ENCODE measurements at regions not wholly inside any gene's neighbourhood (a gene's known extent, or its start where the extent isn't known, plus 50 kb on each side); places are given as distances from the start of the nearest gene placed in this dataset.

DNA sequence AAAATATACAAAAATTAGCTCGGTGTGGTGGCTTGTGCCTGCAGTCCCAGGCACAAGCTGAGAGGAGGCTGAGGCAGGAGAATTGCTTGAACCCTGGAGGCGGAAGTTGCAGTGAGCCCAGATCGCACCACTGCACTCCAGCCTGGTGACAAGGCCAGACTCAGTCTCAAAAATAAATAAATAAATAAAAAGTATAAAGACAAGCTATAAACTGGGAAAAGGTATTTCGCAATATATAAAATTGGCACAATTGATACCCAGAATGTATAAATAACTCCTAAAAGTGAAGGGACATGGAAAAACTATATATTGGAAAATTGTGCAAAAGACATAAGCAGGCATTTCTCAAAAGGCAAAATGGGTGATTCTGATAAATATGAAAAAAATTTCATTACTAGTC is 657.9 kb upstream of the SLC8A1 start:
- Histone ChIP-seq H3K36me3 (no peaks in the 10 kb centered on the region), H3K4me3 (no peak overlapping the region), H3K27me3 (no peaks in the 10 kb centered on the region), H3K4me1 (no peaks in the 10 kb centered on the region), H3K27ac (no peak overlapping the region), H3K9me3 (replicated peaks) (no peaks in the 10 kb centered on the region)
- DNase-seq: no peak

DNA sequence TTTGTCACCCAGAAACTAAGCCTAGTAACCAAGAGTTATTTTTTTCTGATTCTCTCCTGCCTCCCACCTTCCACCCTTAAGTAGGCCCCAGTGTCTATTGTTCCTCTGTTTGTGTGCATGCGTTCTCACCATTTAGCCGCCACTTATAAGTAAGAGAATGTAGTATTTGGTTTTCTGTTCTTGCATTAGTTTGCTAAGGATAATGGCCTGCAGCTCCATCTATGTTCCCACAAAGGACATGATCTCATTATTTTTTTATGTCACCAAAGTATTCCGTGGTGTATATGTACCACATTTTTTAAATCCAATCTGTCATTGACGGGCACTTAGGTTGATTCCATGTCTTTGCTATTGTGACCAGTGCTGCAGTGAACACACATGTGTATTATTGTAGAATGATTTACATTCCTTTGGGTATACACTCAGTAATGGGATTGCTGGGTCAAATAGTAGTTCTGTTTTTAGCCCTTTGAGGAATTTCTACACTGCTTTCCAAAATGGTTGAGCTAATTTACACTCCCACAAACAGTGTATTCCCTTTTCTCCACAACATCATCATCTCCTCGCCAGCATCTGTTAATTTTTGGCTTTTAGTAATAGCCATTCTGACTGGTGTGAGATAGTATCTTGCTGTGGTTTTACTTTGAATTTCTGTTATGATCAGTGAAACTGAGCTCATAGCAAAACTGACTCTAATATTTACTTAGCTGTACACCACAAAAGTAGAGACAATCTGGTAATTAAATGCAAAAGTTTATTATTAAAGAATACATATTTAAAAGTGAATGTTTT is 660.1 kb upstream of the SLC8A1 start:
- H3K27ac ChIP-seq: no peak overlapping the region
- H3K4me1 ChIP-seq: no peaks in the 10 kb centered on the region
- H3K36me3 ChIP-seq: no peaks in the 10 kb centered on the region
- H3K4me3 ChIP-seq: no peak overlapping the region
- H3K27me3 ChIP-seq: no peaks in the 10 kb centered on the region
- no peaks in the 10 kb centered on the region for H3K9me3 ChIP-seq (replicated peaks)
- DNase-seq: no peak

DNA sequence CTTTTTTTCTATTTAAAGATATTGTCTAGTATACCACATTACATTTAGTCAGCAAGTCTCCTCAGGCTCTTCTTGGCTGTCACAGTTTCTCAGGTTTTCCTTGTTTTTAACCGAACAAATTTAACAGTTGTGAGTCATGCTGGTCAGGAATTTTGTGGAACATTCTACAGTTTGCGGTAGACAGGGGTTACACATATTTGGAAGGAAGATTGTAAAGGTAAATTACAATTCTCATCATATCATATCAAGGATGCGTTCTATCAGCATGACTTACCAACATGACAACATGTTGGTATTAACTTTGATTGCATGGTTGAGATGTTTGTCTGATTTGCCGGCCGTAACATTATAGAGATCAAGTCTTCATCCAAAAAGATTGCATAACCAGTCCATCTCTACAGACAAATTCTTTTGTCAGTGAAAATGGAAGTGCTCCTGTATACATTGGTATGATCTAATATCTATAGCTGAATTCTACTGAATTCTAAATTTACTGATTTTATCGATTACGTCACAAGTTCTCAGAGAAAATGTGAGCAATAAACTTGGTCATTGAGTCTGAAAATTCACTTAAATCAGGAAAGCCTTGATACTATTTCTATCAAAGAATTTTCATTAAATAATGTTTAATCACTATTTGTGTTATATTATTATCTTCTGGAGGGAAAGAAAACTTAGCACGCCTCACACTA is 664.4 kb upstream of the SLC8A1 start:
- DNase-seq: no peak
- Histone ChIP-seq H3K4me1 (no peaks in the 10 kb centered on the region), H3K36me3 (no peaks in the 10 kb centered on the region)

DNA sequence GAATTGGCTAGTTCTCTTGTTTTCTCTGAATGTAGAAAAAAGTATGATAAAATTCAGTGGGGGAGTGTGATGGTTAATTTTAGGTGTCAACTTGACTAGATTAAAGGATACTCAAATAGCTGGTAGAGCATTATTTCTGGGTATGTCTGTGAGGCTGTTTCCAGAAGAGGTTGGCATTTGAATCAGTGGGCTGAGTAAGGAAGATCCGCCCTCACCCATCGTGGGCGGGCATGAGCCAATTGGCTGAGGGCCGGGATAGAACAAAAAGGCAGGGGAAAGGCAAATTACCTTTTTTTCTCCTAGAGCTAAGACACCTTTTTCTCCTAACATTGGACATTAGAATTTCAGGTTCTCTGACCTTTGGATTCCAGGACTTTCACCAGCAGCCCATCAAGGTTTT is 667.6 kb upstream of the SLC8A1 start:
- H3K4me3 ChIP-seq: no peak overlapping the region
- no peaks in the 10 kb centered on the region for H3K27me3 ChIP-seq
- H3K27ac ChIP-seq: no peak overlapping the region
- no peak for DNase-seq
- no peaks in the 10 kb centered on the region for H3K9me3 ChIP-seq (replicated peaks)
- no peaks in the 10 kb centered on the region for H3K36me3 ChIP-seq
- no peaks in the 10 kb centered on the region for H3K4me1 ChIP-seq

More for the DNA sequence above, 664.4 kb upstream of the SLC8A1 start:
- Histone ChIP-seq H3K4me3 (no peak overlapping the region), H3K27me3 (no peaks in the 10 kb centered on the region), H3K9me3 (replicated peaks) (no peaks in the 10 kb centered on the region), H3K27ac (no peak overlapping the region)

DNA sequence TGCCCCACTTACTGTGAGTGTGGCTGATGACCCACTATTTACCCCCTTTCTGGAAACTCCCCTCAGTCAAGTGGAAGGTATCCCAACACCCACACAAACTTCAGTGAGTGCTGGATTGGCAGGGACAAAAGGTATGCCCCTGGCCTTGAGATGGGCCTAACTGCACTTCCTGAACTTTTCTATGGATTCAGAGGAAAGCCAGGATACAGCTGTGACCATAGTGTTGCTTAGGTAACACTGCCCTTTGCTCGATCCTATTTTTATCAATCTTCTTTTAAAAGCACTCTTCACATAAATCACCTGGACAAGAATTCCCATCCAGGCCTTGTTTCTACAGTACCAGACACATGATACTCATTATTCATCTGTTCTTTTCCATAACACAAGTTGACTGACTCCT is 671.5 kb upstream of the SLC8A1 start:
- Histone ChIP-seq H3K36me3 (no peaks in the 10 kb centered on the region), H3K9me3 (replicated peaks) (no peaks in the 10 kb centered on the region), H3K27me3 (no peaks in the 10 kb centered on the region)

DNA sequence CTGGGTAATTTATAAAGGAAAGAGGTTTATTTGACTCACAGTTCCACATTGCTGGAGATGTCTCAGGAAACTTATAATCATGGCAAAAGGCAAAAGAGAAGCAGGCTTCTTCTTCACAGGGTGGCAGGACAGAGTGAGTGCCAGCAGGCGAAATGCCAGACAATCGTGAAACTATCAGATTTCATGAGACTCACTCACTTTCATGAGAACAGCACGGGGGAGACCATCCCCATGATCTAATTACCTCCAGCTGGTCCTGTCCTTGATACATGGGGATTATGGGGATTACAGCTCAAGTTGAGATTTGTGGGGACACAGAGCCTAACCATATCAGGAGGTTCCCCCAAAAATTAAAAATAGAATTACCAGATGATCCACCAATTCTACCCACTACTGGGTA is 675.5 kb upstream of the SLC8A1 start:
- no peaks in the 10 kb centered on the region for H3K9me3 ChIP-seq (replicated peaks)
- no peak overlapping the region for H3K4me3 ChIP-seq
- H3K27ac ChIP-seq: no peak overlapping the region
- H3K4me1 ChIP-seq: peaks cover 7% of the 10 kb centered on the region
- peak; percentile 61 to 81 for DNase-seq
- no peaks in the 10 kb centered on the region for H3K36me3 ChIP-seq
- H3K27me3 ChIP-seq: no peaks in the 10 kb centered on the region

More for the DNA sequence above, 671.5 kb upstream of the SLC8A1 start:
- H3K4me3 ChIP-seq: no peak overlapping the region
- no peak for DNase-seq
- H3K27ac ChIP-seq: no peak overlapping the region
- H3K4me1 ChIP-seq: peaks cover 7% of the 10 kb centered on the region

DNA sequence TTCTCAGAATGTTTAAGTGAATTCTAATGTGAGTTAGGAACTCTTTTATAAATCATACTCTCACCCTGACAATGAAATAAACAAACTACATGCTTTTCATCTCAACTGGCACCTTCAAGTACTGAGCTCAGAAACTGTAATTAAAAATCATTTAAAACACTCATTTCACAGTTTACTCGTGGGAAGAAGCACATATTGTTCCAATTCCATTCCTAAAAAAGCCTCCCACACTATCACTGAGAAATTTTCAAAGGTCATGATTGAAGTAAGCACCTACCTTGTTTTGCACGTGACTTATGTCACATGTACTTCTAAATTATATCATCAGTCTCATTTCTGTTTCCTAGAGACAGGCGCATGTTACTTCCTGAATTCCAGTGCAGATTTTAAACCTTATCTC is 678.1 kb upstream of the SLC8A1 start:
- Histone ChIP-seq H3K36me3 (no peaks in the 10 kb centered on the region), H3K4me3 (no peak overlapping the region), H3K27ac (no peak overlapping the region), H3K9me3 (replicated peaks) (no peaks in the 10 kb centered on the region), H3K27me3 (no peaks in the 10 kb centered on the region), H3K4me1 (peaks cover 10% of the 10 kb centered on the region)
- no peak for DNase-seq

DNA sequence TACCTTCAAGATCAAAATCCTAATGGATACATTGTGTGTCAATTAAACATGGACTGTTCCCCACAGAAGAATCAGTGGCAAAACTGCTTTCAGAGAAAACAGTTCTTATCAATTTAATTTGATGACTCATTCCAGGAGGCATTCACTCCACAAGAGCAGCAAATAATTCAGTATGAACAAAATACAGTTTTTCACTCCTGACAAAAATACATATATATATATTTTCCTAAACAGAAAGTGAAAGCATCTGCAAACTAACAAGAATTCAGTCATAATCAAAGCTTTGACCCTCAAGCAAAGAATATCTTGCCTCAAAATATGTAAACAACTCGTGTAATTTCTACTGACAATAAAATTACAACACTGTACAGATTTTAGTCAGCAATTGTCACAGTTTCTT is 685.1 kb upstream of the SLC8A1 start:
- Histone ChIP-seq H3K4me1 (peaks cover 5% of the 10 kb centered on the region; the same call in 1 of the 2 replicates), H3K27me3 (no peaks in the 10 kb centered on the region)

DNA sequence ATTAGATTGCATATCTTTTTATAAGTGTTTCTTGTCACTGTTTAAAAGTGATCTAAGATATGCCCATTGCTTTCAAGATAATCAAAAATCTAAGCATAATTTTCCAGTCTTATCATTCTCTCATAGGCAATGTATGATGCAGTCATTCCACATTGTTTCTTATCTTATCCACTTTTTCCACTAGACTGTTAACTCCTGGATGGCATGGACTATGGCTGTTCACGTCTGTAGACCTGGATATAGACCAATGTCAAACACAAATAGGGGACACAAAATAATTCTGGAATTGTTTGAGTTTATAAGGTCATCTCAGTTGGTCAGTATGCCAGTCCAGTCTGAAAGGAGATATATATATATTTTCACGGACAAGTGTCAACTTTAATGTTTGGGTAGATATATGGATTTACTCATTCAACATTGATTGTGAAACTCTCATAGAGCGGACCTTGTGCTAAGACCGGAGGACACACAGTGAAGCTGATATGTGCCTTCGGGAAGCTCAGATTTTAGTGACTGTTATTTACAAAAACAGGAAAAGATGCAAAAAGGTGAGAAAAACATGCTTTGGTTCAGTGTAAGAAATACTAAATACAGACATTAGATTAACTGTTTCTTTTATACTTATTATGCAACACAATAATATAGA is 689.4 kb upstream of the SLC8A1 start:
- no peak for DNase-seq
- Histone ChIP-seq H3K27ac (no peak overlapping the region), H3K36me3 (no peaks in the 10 kb centered on the region), H3K27me3 (no peaks in the 10 kb centered on the region), H3K4me1 (no peaks in the 10 kb centered on the region), H3K4me3 (no peak overlapping the region), H3K9me3 (replicated peaks) (no peaks in the 10 kb centered on the region)

More for the DNA sequence above, 685.1 kb upstream of the SLC8A1 start:
- H3K27ac ChIP-seq: no peak overlapping the region
- no peak overlapping the region for H3K4me3 ChIP-seq
- no peaks in the 10 kb centered on the region for H3K36me3 ChIP-seq
- H3K9me3 ChIP-seq (replicated peaks): no peaks in the 10 kb centered on the region
- DNase-seq: no peak

DNA sequence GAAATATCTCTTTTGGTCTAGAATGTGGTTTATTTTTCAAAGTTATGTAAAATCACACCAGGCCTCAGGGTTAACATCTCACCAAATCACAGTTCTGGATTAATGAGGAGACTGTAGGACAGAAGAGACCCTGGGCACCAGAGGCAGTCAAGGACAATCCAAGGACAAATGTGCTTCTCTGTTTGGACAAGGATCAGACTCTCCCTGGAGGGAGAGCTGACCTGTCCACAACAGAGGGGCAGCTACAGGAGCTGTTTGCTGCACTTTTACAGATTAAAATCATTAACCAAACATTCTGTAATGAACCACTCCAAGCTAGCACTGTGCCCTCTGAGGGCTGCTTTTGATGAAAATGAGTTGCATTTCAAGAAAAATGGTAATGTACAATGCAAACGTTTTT is 690.6 kb upstream of the SLC8A1 start:
- no peak for DNase-seq
- Histone ChIP-seq H3K4me3 (no peak overlapping the region), H3K36me3 (no peaks in the 10 kb centered on the region), H3K9me3 (replicated peaks) (no peaks in the 10 kb centered on the region), H3K27me3 (no peaks in the 10 kb centered on the region), H3K27ac (no peak overlapping the region), H3K4me1 (no peaks in the 10 kb centered on the region)

DNA sequence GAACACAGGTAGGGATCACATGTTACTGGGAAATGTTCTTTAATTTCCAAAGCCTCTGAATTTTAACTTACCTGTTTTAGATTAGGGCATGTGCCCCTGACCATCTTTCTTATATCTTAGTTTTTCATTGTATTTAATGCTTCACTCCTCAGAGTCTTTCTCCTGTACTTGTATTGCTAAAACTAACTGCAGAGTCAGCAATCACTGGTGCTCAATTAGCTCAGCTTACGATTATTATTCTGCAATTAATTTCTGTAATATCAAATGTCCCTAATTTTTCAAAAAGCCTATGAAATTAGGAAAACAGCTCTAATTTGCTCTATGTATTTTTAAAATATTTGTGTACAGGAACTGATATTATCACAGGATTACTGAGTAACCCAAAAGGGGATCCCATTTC is 693.2 kb upstream of the SLC8A1 start:
- no peak for DNase-seq
- no peaks in the 10 kb centered on the region for H3K36me3 ChIP-seq
- no peaks in the 10 kb centered on the region for H3K27me3 ChIP-seq
- no peak overlapping the region for H3K27ac ChIP-seq
- no peaks in the 10 kb centered on the region for H3K4me1 ChIP-seq
- no peak overlapping the region for H3K4me3 ChIP-seq
- no peaks in the 10 kb centered on the region for H3K9me3 ChIP-seq (replicated peaks)

DNA sequence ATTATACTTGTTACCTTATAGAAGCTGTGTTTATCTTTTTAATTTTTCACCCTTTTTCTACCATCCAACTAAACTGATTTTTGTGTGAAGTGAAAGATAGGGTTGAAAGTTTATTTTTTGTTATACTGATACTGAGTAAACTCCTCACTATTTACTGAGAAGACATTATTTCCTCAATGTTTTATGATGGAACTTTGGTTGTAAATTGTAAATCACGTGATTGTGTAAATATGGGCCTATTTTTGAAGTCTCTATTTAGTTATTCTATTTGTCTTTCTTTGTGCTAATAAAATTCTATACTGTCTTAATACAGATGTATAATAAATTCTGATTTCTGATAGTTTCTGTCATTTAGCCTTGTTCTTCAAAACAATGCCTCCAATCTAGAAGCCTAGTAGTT is 697.2 kb upstream of the SLC8A1 start:
- no peak for DNase-seq
- no peaks in the 10 kb centered on the region for H3K4me1 ChIP-seq
- H3K4me3 ChIP-seq: no peak overlapping the region
- H3K9me3 ChIP-seq (replicated peaks): no peaks in the 10 kb centered on the region
- H3K27me3 ChIP-seq: no peaks in the 10 kb centered on the region
- H3K27ac ChIP-seq: no peak overlapping the region
- no peaks in the 10 kb centered on the region for H3K36me3 ChIP-seq

DNA sequence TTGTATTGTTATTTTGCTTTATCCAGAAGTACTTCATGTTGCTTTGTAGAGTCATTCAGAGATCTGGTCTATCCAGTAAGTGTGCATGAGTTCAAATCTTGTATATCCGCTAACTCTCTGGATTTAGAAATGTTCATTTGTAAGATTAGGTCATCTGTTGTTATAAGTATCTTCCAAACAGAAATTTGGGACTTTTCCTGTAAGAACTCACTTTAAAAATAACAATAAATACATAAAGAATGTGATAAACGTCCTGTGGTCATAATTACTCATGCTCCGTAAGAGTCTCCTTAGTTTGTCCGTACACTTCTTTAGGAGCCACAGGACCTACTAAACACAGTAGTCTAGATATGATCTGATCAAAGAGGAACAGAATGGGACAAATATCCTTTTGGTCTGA is 699.9 kb upstream of the SLC8A1 start:
- H3K27me3 ChIP-seq: no peaks in the 10 kb centered on the region
- H3K4me3 ChIP-seq: no peak overlapping the region
- no peaks in the 10 kb centered on the region for H3K9me3 ChIP-seq (replicated peaks)
- DNase-seq: no peak
- no peak overlapping the region for H3K27ac ChIP-seq
- no peaks in the 10 kb centered on the region for H3K36me3 ChIP-seq
- H3K4me1 ChIP-seq: no peaks in the 10 kb centered on the region

DNA sequence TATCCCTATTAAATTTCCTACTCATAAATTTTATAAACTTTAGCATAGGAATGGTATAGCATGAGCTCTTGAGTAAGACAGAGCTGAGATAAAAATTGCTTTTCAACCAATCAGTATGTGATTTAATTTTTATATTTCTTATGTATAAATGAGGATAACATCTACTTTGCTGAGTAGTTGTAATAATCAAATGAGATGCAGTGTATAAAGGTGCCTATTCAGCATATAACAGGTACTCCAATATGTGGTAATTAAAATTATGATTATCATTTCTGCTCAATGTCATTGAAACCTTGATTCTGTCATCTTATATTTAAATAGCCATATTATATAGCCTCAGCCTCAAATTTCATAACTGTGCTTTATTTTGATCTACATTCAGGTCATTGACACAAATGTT is 700.4 kb upstream of the SLC8A1 start:
- Histone ChIP-seq H3K4me3 (no peak overlapping the region), H3K27ac (no peak overlapping the region), H3K9me3 (replicated peaks) (no peaks in the 10 kb centered on the region), H3K27me3 (no peaks in the 10 kb centered on the region), H3K36me3 (no peaks in the 10 kb centered on the region), H3K4me1 (no peaks in the 10 kb centered on the region)
- no peak for DNase-seq

DNA sequence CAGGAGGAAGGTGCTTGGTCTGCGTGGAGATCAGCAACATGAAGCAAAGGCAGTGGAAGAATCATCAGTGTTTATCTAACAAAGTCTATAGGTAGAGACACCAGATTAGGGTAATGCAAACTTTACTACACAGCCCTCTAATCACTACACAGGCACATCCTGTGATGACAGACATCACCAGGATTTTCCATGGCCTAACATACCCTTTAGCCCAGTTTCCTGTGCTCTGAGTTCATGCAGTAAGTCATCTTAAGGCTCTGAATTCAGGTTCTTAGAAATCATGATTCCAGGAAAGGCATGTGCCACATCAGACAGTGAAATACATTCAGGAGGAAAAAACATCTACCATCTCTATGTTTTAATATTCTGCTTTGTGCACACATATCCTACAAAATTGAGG is 708.5 kb upstream of the SLC8A1 start:
- no peaks in the 10 kb centered on the region for H3K27me3 ChIP-seq
- H3K9me3 ChIP-seq (replicated peaks): no peaks in the 10 kb centered on the region
- no peaks in the 10 kb centered on the region for H3K4me1 ChIP-seq
- no peak overlapping the region for H3K4me3 ChIP-seq
- H3K36me3 ChIP-seq: no peaks in the 10 kb centered on the region
- no peak for DNase-seq
- no peak overlapping the region for H3K27ac ChIP-seq
